ENCODE measurements at regions not wholly inside any gene's neighbourhood (a gene's known extent, or its start where the extent isn't known, plus 50 kb on each side); places are given as distances from the start of the nearest gene placed in this dataset.
"Not testable (repeated sequence)": the region's sequence is repeated elsewhere in the genome, so short reads cannot be mapped to it uniquely, and the experiment has no call there.

- intact Hi-C loops (cut with DNase I): no loop called here
- H3K4me1 ChIP-seq (ENCODE audit: control insufficient read depth in 2 of 3, insufficient read depth in 2 of 3, low read depth in 1 of 3, low read length in 3 of 3): no peaks in the 10 kb centered on the region
- H3K9ac ChIP-seq (ENCODE audit: low read length in 3 of 3): no peak overlapping the region
- no peak overlapping the region for H3K27ac ChIP-seq (ENCODE audit: low read depth in 2 of 2, low read length in 2 of 2)
- TF ChIP-seq, protein P1, sequence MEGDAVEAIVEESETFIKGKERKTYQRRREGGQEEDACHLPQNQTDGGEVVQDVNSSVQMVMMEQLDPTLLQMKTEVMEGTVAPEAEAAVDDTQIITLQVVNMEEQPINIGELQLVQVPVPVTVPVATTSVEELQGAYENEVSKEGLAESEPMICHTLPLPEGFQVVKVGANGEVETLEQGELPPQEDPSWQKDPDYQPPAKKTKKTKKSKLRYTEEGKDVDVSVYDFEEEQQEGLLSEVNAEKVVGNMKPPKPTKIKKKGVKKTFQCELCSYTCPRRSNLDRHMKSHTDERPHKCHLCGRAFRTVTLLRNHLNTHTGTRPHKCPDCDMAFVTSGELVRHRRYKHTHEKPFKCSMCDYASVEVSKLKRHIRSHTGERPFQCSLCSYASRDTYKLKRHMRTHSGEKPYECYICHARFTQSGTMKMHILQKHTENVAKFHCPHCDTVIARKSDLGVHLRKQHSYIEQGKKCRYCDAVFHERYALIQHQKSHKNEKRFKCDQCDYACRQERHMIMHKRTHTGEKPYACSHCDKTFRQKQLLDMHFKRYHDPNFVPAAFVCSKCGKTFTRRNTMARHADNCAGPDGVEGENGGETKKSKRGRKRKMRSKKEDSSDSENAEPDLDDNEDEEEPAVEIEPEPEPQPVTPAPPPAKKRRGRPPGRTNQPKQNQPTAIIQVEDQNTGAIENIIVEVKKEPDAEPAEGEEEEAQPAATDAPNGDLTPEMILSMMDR (IDR thresholded peaks at IDR 0.05; ENCODE audit: borderline replicate concordance, extremely low read depth, insufficient read depth): no peak
- H3K27me3 ChIP-seq (ENCODE audit: control insufficient read depth, insufficient read depth, low read length): no peaks in the 10 kb centered on the region
- no peak for DNase-seq
- H3K36me3 ChIP-seq (ENCODE audit: control insufficient read depth in 2 of 3, insufficient read depth in 3 of 3, low read length in 3 of 3): no peaks in the 10 kb centered on the region
- FAIRE-seq: no peak
- no peak overlapping the region for H3K4me3 ChIP-seq (ENCODE audit: low read length in 3 of 3)
- H3K9me3 ChIP-seq (ENCODE audit: control insufficient read depth in 2 of 3, insufficient read depth in 1 of 3, low read length in 3 of 3): no peaks in the 10 kb centered on the region
Measured at GRCh38 chr10:109065821-109066220, 857.5 kb downstream of the XPNPEP1 start.

GRCh38 chr10:109062371-109062770 is 860.9 kb downstream of the XPNPEP1 start:
- no peaks in the 10 kb centered on the region for H3K27me3 ChIP-seq (ENCODE audit: control insufficient read depth, insufficient read depth, low read length)
- H3K4me1 ChIP-seq (ENCODE audit: control insufficient read depth in 2 of 3, insufficient read depth in 2 of 3, low read depth in 1 of 3, low read length in 3 of 3): no peaks in the 10 kb centered on the region
- H3K9ac ChIP-seq (ENCODE audit: low read length in 3 of 3): no peak overlapping the region
- no peak overlapping the region for H3K27ac ChIP-seq (ENCODE audit: low read depth in 2 of 2, low read length in 2 of 2)
- intact Hi-C loops (cut with DNase I): no loop called here
- H3K4me3 ChIP-seq (ENCODE audit: low read length in 3 of 3): no peak overlapping the region
- no peaks in the 10 kb centered on the region for H3K9me3 ChIP-seq (ENCODE audit: control insufficient read depth in 2 of 3, insufficient read depth in 1 of 3, low read length in 3 of 3)
- TF ChIP-seq, protein P1 (IDR thresholded peaks at IDR 0.05; ENCODE audit: borderline replicate concordance, extremely low read depth, insufficient read depth): no peak
- DNase-seq (peak in 2 of 5 donors; percentile 3 to 22), FAIRE-seq (no peak)
- no peaks in the 10 kb centered on the region for H3K36me3 ChIP-seq (ENCODE audit: control insufficient read depth in 2 of 3, insufficient read depth in 3 of 3, low read length in 3 of 3)

- DNase-seq (no peak), FAIRE-seq (no peak)
- TF ChIP-seq, protein P1 (IDR thresholded peaks at IDR 0.05; ENCODE audit: borderline replicate concordance, extremely low read depth, insufficient read depth): no peak
- Histone ChIP-seq H3K4me1 (ENCODE audit: control insufficient read depth in 2 of 3, insufficient read depth in 2 of 3, low read depth in 1 of 3, low read length in 3 of 3) (no peaks in the 10 kb centered on the region), H3K27me3 (ENCODE audit: control insufficient read depth, insufficient read depth, low read length) (no peaks in the 10 kb centered on the region), H3K9ac (ENCODE audit: low read length in 3 of 3) (no peak overlapping the region), H3K4me3 (ENCODE audit: low read length in 3 of 3) (no peak overlapping the region), H3K9me3 (ENCODE audit: control insufficient read depth in 2 of 3, insufficient read depth in 1 of 3, low read length in 3 of 3) (no peaks in the 10 kb centered on the region), H3K36me3 (ENCODE audit: control insufficient read depth in 2 of 3, insufficient read depth in 3 of 3, low read length in 3 of 3) (no peaks in the 10 kb centered on the region), H3K27ac (ENCODE audit: low read depth in 2 of 2, low read length in 2 of 2) (no peak overlapping the region)
- intact Hi-C loops (cut with DNase I): no loop called here
Measured at GRCh38 chr10:109055243-109055642, 868.1 kb downstream of the XPNPEP1 start.

DNA sequence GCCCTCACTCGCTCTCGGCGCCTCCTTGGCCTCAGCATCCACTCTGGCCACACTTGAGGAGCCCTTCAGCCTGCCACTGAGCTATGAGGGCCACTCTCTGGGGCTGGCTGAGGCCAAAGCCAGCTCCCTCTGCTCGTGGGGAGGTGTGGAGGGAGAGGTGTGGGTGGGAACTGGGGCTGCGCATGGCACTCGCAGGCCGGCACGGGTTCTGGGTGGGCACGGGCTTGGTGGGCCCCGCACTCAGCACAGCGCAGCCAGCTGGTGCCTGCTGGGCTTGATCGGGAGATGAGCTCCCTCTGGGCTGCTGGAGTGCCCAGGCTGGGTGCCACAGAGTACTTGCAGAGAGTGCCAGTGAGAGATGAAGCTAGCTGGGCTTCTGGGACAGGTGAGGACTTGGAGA is 875.5 kb downstream of the XPNPEP1 start:
- H3K9ac ChIP-seq (ENCODE audit: low read length in 3 of 3): no peak overlapping the region
- no peaks in the 10 kb centered on the region for H3K36me3 ChIP-seq (ENCODE audit: control insufficient read depth in 2 of 3, insufficient read depth in 3 of 3, low read length in 3 of 3)
- FAIRE-seq (no peak), DNase-seq (peak in 1 of 5 donors; percentile 67)
- H3K9me3 ChIP-seq (ENCODE audit: control insufficient read depth in 2 of 3, insufficient read depth in 1 of 3, low read length in 3 of 3): no peaks in the 10 kb centered on the region
- H3K4me1 ChIP-seq (ENCODE audit: control insufficient read depth in 2 of 3, insufficient read depth in 2 of 3, low read depth in 1 of 3, low read length in 3 of 3): no peaks in the 10 kb centered on the region
- TF ChIP-seq, protein P1 (IDR thresholded peaks at IDR 0.05; ENCODE audit: borderline replicate concordance, extremely low read depth, insufficient read depth): no peak
- intact Hi-C loops (cut with DNase I): no loop called here
- no peaks in the 10 kb centered on the region for H3K27me3 ChIP-seq (ENCODE audit: control insufficient read depth, insufficient read depth, low read length)
- H3K4me3 ChIP-seq (ENCODE audit: low read length in 3 of 3): no peak overlapping the region
- H3K27ac ChIP-seq (ENCODE audit: low read depth in 2 of 2, low read length in 2 of 2): no peak overlapping the region

GRCh38 chr10:109046427-109046826 is 876.9 kb downstream of the XPNPEP1 start:
- H3K4me1 ChIP-seq (ENCODE audit: control insufficient read depth in 2 of 3, insufficient read depth in 2 of 3, low read depth in 1 of 3, low read length in 3 of 3); FAIRE-seq; DNase-seq; H3K36me3 ChIP-seq (ENCODE audit: control insufficient read depth in 2 of 3, insufficient read depth in 3 of 3, low read length in 3 of 3); H3K27ac ChIP-seq (ENCODE audit: low read depth in 2 of 2, low read length in 2 of 2); H3K4me3 ChIP-seq (ENCODE audit: low read length in 3 of 3); H3K9me3 ChIP-seq (ENCODE audit: control insufficient read depth in 2 of 3, insufficient read depth in 1 of 3, low read length in 3 of 3); intact Hi-C loops (cut with DNase I); H3K9ac ChIP-seq (ENCODE audit: low read length in 3 of 3); H3K27me3 ChIP-seq (ENCODE audit: control insufficient read depth, insufficient read depth, low read length): not testable (repeated sequence)

Measured in kidney (tissue), 13 donors.